IPS DF 4.7 (cell line): ENCODE measurements at regions not wholly inside any gene's neighbourhood (a gene's known extent, or its start where the extent isn't known, plus 50 kb on each side); places are given as distances from the start of the nearest gene placed in this dataset.
"Not testable (repeated sequence)": the region's sequence is repeated elsewhere in the genome, so short reads cannot be mapped to it uniquely, and the experiment has no call there.

Experiments
- DNase-seq: peaks from one replicate; pipeline ENCODE4 v3.0.0-alpha.2; 2013; ENCODE audit warnings: low spot score; ENCODE audit errors: extremely low read depth

DNA sequence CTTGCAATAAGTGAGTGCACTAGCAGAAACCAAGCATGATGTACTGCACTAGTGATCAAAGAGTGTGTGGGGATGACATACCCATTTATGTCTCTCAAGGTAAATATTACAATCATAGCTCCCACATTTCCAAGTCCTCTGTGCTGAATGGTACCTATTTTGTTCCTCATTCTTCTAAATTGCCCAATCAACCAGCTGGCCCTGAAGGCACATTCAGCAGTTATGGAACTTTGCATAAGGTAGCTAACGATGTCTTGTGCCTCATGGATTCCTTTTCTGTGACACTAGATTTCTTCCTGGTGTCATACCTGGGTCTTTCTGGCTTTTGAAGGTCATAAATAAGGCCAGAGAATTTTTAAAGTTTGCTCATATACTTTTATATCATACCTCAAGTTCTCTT lies 963.0 kb downstream of the SLC4A3 start:
- no peak for DNase-seq

DNA sequence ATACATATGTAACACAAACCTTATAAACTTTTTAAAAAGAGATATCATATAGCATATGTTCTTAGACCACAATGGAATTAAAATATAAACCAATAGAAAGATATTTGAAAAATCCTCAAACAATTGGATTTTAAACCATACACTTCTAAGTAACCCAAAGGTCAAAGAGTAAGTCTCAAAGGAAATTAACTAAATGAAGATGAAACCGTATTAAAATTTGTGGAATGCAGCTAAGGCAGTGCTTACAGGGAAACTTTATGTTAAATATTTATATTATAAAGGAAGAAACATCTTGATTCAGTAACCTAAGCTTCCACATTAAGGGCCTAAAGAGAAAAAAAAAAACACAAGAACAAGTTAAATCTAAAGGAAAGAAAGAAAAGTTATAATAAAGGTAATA lies 966.1 kb downstream of the SLC4A3 start:
- no peak for DNase-seq

DNA sequence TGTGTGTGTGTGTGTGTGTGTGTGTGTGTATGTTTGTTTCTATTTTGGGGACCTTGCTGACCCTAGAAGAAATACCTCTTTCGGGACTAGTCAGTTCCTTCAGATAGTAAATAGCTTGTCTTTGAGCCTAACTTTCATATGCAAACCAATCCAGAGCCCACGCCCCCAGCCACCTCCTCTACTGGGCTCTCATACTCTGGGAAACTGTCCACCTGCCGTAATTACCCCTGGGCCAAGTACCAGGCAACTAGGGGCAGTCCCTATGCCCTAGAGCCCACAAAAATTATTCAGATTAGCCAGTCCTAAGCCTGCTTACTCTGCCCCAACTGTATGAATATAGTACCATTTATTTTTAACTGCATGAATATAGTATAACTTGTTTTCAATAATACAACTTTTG lies 970.4 kb downstream of the EPHA4 start:
- DNase-seq, result no peak

DNA sequence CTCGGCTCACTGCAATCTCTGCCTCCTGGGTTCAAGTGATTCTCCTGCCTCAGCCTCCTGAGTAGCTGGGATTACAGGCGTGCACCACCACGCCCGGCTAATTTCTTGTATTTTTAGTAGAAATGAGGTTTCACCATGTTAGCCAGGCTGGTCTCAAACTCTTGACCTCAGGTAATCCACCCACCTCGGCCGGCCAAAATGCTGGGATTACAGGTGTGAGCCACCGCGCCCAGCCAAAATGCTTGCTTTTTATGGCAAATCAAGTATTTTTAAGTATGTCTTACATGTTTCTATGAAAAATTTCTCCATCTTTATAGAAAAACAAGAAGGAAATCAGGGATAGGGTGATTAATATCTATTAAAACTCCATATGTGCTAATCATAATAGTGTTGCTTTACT lies 959.1 kb downstream of the EPHA4 start:
- DNase-seq, result not testable (repeated sequence)

DNA sequence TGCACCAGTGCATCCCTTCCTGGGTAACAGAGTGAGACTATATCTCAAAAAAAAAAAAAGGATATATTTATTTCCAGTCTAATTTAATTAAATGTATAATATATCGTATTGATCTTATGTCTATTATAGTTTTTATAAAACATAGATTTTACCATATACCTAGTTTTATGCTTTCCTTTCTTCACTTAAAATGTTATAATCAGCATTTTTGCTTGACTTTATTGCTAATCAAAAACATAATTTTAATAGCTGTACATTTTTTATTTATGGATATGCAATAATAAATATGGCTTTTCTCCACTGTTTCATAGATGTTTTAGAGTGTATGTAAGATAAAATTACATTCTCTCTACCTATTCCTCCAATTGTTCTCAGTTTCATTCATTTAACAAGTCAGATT lies 958.0 kb downstream of the EPHA4 start:
- DNase-seq, result no peak

DNA sequence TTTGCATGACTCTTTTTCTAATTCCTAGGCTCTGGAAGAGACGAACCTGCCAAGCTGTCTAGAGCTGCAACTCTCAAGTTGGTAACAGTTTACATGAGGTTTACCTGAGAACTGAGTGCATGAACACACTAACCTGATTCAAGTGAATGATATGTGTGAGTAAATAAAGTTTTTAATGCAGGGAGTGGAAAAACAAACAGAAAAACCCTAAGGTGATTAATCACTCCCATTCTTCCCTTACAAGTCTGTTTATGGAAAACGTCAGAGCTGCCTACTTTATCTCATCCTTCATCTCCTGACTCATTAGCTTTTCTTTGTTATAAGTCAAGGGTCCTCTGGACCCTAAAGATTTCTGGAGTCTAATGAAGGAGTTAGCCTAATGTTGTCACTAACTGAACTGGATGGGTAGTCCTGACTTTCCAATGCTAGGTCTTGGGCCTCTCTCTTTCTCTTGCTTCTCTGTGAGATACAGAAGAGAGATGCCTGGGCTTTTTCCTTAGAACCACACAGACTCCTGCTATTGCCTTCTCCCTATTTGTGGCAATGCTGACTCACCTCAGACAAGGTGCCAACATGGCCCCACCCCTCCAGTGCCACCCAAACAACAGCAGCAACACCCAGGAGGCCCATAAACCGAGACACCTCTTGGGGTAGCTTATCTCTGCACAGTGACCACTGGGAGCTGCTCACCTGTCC lies 952.4 kb downstream of the EPHA4 start:
- no peak for DNase-seq

DNA sequence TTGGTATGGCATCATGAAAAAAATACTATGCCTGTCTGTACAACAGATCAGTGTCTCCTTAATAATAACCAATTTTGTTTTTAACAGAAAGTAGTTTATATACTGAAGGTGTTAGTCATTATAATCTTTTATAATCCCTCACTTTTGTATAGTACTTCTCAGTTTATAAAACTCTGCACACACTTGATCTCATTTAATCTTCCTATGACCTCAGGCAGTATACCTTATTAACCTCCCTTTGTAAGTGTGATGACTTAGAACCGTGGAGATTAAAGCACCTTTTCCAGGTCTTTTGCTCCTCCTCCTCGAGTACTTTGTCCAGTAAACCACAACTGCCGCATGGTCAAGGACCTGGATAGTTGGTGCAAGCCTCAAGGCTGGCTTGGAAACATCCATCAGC lies 945.5 kb downstream of the EPHA4 start:
- DNase-seq, result no peak

DNA sequence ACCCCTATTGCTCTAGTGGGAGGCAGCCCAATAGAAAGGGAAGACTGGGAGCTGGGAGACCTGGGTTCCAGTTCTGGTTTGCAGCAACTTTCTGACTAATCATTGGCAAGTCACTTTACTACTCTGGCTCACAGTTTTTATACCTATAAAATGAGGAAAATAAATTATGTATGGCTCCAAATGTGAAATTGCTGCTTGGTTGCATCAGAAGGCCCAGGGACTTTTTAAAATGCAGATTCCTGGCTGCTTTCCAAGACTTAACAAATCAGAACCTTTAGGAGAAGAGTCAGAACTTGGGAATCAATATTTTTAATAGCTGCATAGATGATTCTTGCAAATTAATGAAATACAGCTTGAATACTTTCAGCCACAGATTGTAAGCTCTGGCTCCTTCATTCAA lies 943.9 kb downstream of the EPHA4 start:
- no peak for DNase-seq

DNA sequence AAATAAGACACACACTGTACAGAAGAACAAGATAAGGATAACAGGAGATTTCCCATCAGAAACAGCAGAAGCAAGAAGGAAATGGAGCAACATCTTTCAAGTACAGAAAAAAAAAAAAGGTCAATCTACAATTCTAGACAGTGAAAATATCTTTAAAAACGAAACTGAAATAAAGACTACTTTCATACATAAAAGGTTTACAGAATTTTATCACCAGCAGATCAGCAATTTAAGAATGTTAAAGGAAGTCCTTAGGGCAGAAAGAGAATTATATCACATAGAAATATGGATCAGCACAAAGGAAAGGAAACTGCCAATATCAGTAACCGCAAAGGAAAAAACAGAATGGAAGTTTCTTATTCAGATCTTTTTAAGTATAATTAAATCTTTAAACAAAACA lies 931.0 kb downstream of the EPHA4 start:
- no peak for DNase-seq

DNA sequence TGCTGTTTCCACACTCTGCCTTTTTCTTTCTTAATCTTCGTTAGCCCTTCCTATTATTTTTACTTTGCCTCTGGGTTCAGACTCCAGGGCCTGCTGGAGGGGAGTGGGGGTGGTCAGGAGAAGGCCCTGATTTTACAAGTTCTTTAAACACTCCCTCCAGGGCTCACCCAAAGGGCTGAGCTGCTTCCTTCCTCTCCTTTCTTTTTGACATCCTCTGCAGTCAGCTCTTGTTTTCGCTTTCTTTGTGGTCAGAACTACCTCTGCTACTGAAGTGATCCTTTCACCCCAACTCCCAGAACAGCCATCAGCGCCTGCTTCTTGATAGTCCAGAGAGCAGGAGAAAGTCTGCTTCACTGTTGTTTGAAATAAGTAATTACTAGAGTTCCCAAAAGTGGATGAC lies 925.7 kb downstream of the EPHA4 start:
- DNase-seq, result no peak

DNA sequence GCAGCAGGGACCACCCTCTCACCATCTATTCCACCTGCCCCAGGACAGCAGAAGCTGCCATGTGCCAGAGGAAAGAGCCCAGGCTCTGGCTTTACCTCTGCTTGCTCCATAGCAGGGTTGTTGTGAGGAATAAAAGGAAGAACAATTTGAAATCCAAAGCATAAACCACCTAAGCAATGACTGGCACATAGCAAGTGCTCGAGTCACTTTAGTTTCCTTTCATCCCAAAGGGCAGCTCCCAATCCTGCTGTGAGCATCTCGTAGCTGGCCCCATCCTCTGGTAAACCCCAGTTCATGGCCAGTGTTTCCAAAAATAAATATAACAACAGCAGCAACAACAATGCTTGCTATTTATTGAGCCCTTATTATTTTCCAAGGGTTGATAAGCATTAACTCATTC lies 923.5 kb downstream of the EPHA4 start:
- no peak for DNase-seq

DNA sequence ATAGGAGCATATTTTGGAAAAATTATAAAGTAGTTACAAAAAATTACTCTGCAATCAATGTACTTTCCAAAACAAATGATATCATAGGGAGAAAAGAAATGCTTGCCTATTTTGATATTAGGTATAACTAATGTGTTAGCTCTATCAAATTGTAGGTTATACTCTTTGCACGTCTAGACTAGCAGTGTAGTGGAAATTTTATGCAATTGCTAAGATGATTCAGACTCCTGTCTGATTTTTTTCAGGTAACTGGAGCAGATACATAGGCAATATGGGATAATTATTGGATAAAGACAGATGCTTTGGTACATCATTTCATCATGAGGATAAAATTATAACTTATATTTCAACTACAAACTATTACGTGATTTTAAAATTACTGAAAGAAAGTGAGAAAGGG lies 918.3 kb downstream of the EPHA4 start:
- no peak for DNase-seq

DNA sequence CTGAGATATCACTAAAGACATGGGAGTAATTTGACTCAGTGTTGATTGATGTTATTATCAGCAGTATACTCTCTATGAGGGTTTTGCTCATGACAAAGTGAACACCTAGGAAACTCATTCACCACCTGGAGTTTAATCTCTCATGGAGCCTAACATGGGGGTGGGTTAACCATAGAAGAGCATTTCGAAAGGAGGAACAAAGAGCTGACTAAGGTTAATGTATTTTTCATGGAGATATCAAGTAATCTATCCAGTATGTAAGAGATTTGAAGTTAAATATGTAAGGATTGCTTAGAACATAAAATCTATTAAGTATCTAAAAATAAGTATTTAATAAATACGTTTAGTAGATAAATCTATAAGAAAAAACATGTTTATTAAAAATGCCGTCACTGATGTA lies 917.8 kb downstream of the EPHA4 start:
- no peak for DNase-seq

DNA sequence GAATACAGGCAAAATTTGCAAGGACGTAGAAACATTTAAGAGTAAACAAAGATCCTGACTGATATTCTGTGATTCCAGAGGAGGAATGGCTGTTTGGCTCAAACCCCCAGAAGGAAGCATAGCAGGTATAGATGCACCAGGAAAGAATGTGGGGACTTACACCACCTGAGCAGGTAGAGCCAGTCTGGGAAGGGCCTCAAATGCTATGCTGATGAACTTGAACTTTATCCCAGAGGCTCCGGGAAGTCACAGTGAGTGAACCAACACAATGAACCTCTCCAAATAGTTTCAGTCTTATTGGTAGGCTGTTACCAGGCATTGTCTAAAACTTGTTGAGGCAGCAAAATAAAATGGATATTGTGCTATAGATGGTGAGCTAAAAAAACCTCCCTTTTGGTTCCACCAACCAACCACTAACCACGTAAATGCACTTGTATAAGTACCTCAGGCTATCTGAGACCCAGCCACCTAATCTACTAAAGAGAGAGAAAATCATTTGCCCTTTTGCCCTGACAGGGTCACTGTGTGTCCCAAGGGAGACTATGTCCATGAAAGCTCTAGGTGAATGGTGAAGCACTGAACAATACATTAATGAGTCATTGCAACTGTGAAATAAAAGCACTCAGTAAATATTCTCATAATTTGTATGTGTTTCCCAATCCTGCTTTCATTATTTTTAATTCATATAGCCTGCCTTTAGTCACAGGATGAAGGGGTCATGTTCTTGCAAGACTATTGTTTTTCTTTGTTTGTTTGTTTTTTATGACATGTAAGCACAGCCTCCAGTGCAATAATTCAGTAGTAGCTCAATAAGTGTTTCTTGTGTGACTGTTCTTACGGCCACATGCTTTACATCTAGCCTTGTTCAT lies 911.6 kb downstream of the EPHA4 start:
- DNase-seq, result no peak

DNA sequence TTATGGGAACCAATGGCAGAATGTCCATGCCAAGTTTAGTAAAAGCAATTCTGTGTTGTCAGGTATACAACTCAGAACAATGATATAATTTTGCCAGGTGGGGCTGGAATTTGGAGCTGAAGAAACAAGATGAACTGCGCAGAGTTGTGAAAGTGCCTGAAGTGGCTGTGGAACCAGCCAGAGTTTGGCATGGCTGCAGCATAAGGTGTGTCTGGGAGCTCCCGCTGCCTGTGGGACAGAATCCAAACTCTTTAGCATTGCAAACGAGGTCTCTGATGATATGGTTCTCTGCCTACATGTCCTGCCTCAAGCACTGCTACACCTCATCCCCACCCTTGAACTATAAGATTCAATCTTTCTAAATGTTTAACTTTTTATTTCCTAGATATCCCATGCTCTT lies 909.7 kb downstream of the EPHA4 start:
- no peak for DNase-seq

DNA sequence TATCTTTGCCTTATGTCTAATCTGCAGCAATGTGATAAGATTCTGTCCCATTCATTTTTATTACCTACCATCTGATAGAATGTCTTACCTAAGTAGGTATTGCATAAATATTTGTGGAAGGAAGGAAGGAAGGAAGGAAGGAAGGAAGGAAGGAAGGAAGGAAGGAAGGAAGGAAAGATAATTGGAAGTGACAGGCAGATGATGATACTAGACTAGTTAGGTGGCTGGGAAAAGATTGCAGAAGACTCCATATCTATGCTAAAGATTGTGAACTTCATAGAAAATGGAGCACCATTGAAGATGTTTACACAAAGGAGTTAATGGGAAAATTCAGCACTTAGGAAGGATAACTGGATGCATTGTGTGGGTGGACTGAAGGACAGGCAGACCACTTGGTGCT lies 909.0 kb downstream of the EPHA4 start:
- no peak for DNase-seq

DNA sequence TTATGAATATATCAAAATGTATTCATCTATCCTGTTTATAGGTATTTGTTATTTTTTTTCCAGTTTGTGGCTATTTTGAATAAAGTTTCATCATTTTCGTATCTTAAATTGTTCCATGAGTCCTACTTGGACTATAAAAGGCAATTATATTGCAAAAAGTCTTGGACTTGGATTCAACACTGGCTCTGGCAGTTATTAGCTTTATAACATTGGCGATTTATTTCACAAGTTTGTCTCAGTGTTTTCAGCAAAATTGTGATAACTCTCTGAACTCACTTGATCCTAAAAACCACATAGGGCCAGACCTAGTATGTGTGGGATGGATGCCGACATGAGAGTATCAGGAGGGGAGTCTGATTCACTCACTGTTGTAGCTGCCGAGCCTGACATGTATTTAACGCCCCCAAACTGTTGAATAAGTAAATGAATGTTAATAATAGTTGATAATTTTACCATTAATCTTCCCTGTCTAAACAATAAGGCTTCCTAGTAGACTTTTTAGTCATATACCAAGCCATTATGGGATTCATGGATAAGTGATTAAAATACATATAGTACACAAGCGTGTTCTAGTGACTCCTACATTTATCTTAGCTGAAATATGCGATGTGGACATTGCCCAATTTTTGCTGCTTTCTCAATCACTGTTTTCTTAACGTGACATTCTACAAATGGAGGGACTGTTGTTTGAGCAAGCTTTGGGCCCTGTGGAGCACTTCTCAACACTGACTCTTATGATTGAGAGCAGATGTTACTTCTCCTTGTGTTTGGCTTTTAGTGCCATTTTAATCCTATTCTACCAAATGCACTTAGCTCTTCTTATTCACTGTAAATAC lies 907.6 kb downstream of the EPHA4 start:
- DNase-seq, result no peak

DNA sequence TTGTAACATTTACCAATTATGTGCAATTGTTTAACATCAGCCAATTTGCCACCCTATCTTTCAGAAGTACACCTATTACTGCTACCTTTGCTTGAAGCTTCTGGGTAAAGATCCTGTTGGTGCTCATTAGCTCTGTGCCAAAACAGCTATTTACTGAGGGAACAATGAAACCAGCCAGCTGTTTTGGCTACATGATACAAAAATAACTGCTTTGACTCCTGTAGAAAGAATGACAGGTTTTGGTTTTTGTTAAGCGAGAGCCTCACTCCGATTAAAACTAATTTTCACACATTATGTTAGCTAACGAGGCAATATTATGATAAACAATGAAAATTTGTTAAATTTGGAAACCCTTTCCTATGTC lies 907.0 kb downstream of the EPHA4 start:
- DNase-seq, result no peak

DNA sequence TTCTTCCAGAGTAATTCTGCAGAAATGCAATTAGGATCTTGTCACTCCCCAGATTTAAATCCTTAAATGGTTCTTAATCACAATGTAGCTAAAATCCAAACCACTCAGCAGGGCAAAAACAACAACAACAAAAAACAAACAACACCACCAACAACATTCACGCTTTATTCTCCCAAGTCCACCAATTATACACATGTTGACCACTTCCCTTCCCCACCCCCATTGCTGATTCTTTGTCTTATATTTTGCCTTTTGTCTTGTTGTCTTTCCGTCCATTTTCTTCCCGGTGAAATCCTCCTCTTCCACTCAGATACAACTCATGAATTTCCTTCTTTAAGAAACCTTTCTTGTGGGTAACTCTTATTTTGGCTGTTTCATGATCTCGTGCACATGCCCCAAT lies 902.8 kb downstream of the EPHA4 start:
- DNase-seq, result no peak

DNA sequence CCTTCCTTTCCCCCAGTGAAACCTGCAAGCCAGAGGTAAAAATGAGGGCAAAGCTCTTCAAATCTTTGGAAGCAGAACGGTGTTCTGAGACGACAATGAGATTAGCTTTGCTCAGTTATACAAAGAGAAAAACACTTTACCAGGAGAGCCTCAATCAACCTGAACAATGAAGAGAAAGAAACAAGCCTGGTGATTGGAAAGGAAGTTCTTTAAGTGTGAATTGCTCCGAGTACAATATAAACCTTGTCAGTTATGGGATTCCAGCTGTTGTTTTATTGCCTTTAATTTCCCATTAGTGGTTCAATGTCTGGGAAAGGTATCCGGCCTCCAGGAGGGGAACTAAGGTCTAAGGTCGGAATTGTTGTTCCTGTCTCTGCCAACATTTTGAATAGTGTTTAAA lies 901.6 kb downstream of the EPHA4 start:
- no peak for DNase-seq

DNA sequence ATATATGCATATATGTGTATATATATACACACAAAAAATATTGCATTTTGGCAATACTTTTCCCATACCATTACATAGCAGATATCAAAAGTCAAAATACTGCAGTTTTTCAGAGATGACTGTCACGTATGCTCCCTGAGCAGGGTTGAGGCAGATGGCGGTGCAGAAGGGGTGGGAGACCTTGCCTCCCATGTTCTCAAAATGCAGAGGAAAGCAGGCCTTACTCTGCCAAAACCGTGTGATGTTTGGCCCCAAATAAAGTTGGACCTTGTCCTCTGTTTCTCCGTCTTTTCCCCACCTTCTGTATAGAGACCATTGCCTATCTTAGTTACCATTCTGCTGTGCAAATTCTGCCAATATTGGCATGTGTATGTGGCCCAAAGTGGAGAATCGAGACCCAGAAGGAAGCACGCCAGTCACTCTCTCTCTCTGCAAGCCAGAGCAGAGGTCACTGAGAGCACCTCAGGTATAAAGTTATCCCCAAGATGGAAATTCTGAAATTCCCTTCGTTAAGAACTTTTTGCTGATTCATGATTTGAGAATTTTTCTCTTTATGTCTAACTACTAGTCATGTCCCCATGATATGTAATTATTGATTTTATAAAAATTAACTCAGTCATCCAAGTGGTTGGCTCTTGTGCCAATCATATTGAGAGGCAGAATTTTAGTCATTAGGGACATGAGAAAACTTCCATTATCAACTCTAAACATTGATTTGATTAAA lies 898.8 kb downstream of the EPHA4 start:
- no peak for DNase-seq

DNA sequence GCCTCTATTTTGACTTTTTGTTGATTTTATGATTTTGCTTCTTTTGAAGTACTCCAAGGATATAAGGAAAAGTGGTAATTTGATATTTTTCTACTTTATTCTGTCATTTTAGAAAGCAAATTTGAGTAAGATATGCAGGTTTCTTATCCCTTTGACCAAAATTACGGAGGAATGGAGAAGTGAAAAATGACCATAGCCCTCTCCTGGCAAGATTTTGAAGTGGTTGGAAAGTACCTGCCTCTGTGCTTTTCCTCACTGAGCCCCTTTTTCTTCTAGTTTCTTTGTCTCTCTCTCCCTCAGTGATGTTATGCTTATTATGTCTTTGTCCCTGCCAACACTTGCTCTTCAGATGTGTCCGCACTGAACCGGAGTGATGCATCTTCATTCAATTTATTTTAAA lies 898.1 kb downstream of the EPHA4 start:
- DNase-seq, result no peak
